ENCODE measurements at regions not wholly inside any gene's neighbourhood (a gene's known extent, or its start where the extent isn't known, plus 50 kb on each side); places are given as distances from the start of the nearest gene placed in this dataset.

- DNase-seq (ENCODE audit: low spot score in 2 of 2) = no peak
- Histone ChIP-seq H3K27me3 (no peaks in the 10 kb centered on the region), H3K27ac (no peak overlapping the region), H3K36me3 (no peaks in the 10 kb centered on the region), H3K4me1 (no peaks in the 10 kb centered on the region), H3K4me3 (no peak overlapping the region), H3K9me3 (no peaks in the 10 kb centered on the region)
- TF ChIP-seq POLR2A (IDR thresholded peaks at IDR 0.05) (no peak), POLR2AphosphoS5 (IDR thresholded peaks at IDR 0.05) (no peak), CTCF (IDR thresholded peaks at IDR 0.05) (no peak)
- intact Hi-C loops (cut with DNase I; ENCODE audit: low total_unique reads) = no loop called here
Measured at GRCh38 chr1:112779665-112780526, 64.8 kb upstream of the PPM1J start.

GRCh38 chr1:112778137-112778536 is 63.0 kb upstream of the PPM1J start:
- DNase-seq (ENCODE audit: low spot score in 2 of 2) = no peak
- Histone ChIP-seq H3K36me3 (no peaks in the 10 kb centered on the region), H3K27ac (no peak overlapping the region), H3K27me3 (no peaks in the 10 kb centered on the region), H3K9me3 (no peaks in the 10 kb centered on the region), H3K4me1 (no peaks in the 10 kb centered on the region), H3K4me3 (no peak overlapping the region)
- TF ChIP-seq POLR2AphosphoS5 (IDR thresholded peaks at IDR 0.05) = no peak
- TF ChIP-seq CTCF (IDR thresholded peaks at IDR 0.05) = no peak
- no peak for TF ChIP-seq POLR2A (IDR thresholded peaks at IDR 0.05)
- intact Hi-C loops (cut with DNase I; ENCODE audit: low total_unique reads) = no loop called here

- Histone ChIP-seq H3K4me3 (no peak overlapping the region), H3K27ac (no peak overlapping the region), H3K27me3 (no peaks in the 10 kb centered on the region), H3K9me3 (no peaks in the 10 kb centered on the region), H3K4me1 (no peaks in the 10 kb centered on the region), H3K36me3 (no peaks in the 10 kb centered on the region)
- TF ChIP-seq CTCF (IDR thresholded peaks at IDR 0.05) = no peak
- TF ChIP-seq POLR2A (IDR thresholded peaks at IDR 0.05) = no peak
- TF ChIP-seq POLR2AphosphoS5 (IDR thresholded peaks at IDR 0.05) = no peak
- intact Hi-C loops (cut with DNase I; ENCODE audit: low total_unique reads) = no loop called here
- DNase-seq (ENCODE audit: low spot score in 2 of 2) = no peak
Measured at GRCh38 chr1:112776688-112777087, 61.6 kb upstream of the PPM1J start.

- no peak for DNase-seq (ENCODE audit: low spot score in 2 of 2)
- no peaks in the 10 kb centered on the region for H3K4me1 ChIP-seq
- no peak overlapping the region for H3K4me3 ChIP-seq
- H3K9me3 ChIP-seq = no peaks in the 10 kb centered on the region
- no peaks in the 10 kb centered on the region for H3K36me3 ChIP-seq
- no peaks in the 10 kb centered on the region for H3K27me3 ChIP-seq
- TF ChIP-seq CTCF (IDR thresholded peaks at IDR 0.05) = no peak
- TF ChIP-seq POLR2AphosphoS5 (IDR thresholded peaks at IDR 0.05) = no peak
- no peak for TF ChIP-seq POLR2A (IDR thresholded peaks at IDR 0.05)
- intact Hi-C loops (cut with DNase I; ENCODE audit: low total_unique reads) = no loop called here
- H3K27ac ChIP-seq = no peak overlapping the region
Measured at GRCh38 chr1:112772781-112773180, 57.6 kb upstream of the PPM1J start.

- H3K36me3 ChIP-seq = no peaks in the 10 kb centered on the region
- H3K9me3 ChIP-seq = no peaks in the 10 kb centered on the region
- no peak for TF ChIP-seq CTCF (IDR thresholded peaks at IDR 0.05)
- TF ChIP-seq POLR2A (IDR thresholded peaks at IDR 0.05) = no peak
- no peak overlapping the region for H3K4me3 ChIP-seq
- no peaks in the 10 kb centered on the region for H3K27me3 ChIP-seq
- no peaks in the 10 kb centered on the region for H3K4me1 ChIP-seq
- intact Hi-C loops (cut with DNase I; ENCODE audit: low total_unique reads) = no loop called here
- DNase-seq (ENCODE audit: low spot score in 2 of 2) = no peak
- no peak overlapping the region for H3K27ac ChIP-seq
Measured at GRCh38 chr1:112770724-112771123, 55.6 kb upstream of the PPM1J start.
